HUES6 (cell line): ENCODE measurements at regions not wholly inside any gene's neighbourhood (a gene's known extent, or its start where the extent isn't known, plus 50 kb on each side); places are given as distances from the start of the nearest gene placed in this dataset.
"Not testable (repeated sequence)": the region's sequence is repeated elsewhere in the genome, so short reads cannot be mapped to it uniquely, and the experiment has no call there.

Experiments used
- H3K27ac ChIP-seq: 2 replicates; pipeline ENCODE4 v1.7.0; 2013; ENCODE audit warnings: low read depth, mild to moderate bottlenecking, low read length, inconsistent platforms
- H3K27me3 ChIP-seq: 2 replicates; pipeline ENCODE4 v1.6.1; 2013; ENCODE audit warnings: low read length; ENCODE audit not compliant: control insufficient read depth, insufficient read depth
- H3K36me3 ChIP-seq: 2 replicates; pipeline ENCODE4 v1.6.1; 2013; ENCODE audit warnings: low read length; ENCODE audit not compliant: control insufficient read depth, insufficient read depth
- H3K4me1 ChIP-seq: 2 replicates; pipeline ENCODE4 v1.6.1; 2013; ENCODE audit warnings: low read length; ENCODE audit not compliant: control insufficient read depth, insufficient read depth
- H3K4me3 ChIP-seq: 2 replicates; pipeline ENCODE4 v1.5.1; 2013; ENCODE audit warnings: low read depth, low read length
- H3K9ac ChIP-seq: one replicate; pipeline ENCODE4 v1.6.1; 2013; ENCODE audit warnings: mild to moderate bottlenecking, low read length
- H3K9me3 ChIP-seq: 2 replicates; pipeline ENCODE4 v1.6.1; 2013; ENCODE audit warnings: low read depth, low read length; ENCODE audit not compliant: control insufficient read depth, insufficient read depth

GRCh38 chr16:63652091-63652490 lies 1469.8 kb downstream of the CDH11 start:
- H3K4me3 ChIP-seq = no peak overlapping the region
- H3K4me1 ChIP-seq = no peaks in the 10 kb centered on the region; the same call in 1 of the 2 replicates
- H3K27ac ChIP-seq = no peak overlapping the region
- H3K9me3 ChIP-seq = no peaks in the 10 kb centered on the region
- H3K9ac ChIP-seq = no peak overlapping the region
- H3K27me3 ChIP-seq = no peaks in the 10 kb centered on the region
- H3K36me3 ChIP-seq = no peaks in the 10 kb centered on the region

GRCh38 chr16:63650550-63650949 lies 1471.3 kb downstream of the CDH11 start:
- no peaks in the 10 kb centered on the region for H3K9me3 ChIP-seq
- H3K4me3 ChIP-seq = no peak overlapping the region
- no peak overlapping the region for H3K27ac ChIP-seq
- H3K27me3 ChIP-seq = no peaks in the 10 kb centered on the region
- no peak overlapping the region for H3K9ac ChIP-seq
- H3K4me1 ChIP-seq = no peaks in the 10 kb centered on the region; the same call in 1 of the 2 replicates
- no peaks in the 10 kb centered on the region for H3K36me3 ChIP-seq

DNA sequence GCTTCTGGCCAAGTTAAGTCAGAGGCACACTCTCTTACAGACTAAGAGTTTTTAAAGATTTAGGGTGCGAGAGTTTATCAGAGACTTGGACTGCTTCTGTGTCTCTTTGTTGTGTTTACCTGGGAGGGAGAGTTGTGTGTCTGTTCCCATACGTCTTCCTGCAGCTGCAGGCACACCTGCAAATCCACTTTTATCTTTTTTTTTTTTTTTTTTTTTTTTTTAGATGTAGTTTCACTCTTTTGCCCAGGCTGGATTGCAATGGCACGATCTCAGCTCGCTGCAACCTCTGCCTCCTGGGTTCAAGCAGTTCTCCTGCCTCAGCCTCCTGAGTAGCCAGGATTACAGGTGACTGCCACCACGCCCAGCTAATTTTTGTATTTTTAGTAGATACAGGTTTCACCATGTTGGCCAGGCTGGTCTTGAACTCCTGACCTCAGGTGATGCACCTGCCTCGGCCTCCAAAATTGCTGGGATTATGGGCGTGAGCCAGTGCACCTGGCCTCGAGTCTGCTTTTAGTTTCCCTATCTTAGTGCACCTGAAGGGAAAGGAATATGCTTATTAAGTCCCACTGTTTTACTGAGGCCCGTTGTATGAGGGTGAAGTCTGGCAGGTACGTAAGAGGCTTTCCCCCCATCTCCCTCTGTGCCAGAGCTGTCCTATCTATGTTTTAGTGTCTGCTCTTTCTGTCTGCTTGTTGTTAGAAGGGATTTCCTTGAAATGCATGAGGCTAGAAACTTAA lies 1488.0 kb downstream of the CDH11 start:
- H3K9ac ChIP-seq, H3K27me3 ChIP-seq, H3K27ac ChIP-seq, H3K9me3 ChIP-seq, H3K36me3 ChIP-seq, H3K4me3 ChIP-seq, H3K4me1 ChIP-seq: not testable (repeated sequence)

- no peaks in the 10 kb centered on the region for H3K27me3 ChIP-seq
- no peaks in the 10 kb centered on the region; the same call in 1 of the 2 replicates for H3K4me1 ChIP-seq
- no peak overlapping the region for H3K9ac ChIP-seq
- H3K27ac ChIP-seq = no peak overlapping the region
- H3K9me3 ChIP-seq = no peaks in the 10 kb centered on the region
- H3K36me3 ChIP-seq = no peaks in the 10 kb centered on the region
- H3K4me3 ChIP-seq = no peak overlapping the region
These were observed 1492.6 kb downstream of the CDH11 start for GRCh38 chr16:63629272-63629671.

DNA sequence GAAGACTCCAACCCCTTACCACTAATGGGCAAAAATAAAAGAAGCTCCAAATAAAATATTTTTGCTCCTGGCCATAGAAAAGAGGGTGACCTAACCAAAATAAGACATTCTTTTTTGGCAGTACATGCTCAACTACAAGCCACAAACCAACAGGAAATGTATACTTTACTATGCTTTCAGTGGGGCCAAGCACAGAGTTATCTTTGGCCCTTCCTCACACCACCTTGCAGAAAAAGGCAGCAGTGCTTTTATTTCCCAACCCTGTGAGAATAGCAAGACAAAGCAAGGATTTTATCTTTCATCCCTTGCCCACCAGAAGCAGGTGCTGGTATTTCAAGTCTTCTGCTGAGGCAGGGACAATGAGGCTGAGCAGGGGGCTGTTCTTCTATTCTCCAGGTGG lies 1493.1 kb downstream of the CDH11 start:
- no peaks in the 10 kb centered on the region for H3K36me3 ChIP-seq
- H3K4me1 ChIP-seq = no peaks in the 10 kb centered on the region; the same call in 1 of the 2 replicates
- H3K27me3 ChIP-seq = no peaks in the 10 kb centered on the region
- H3K9me3 ChIP-seq = no peaks in the 10 kb centered on the region
- H3K9ac ChIP-seq = no peak overlapping the region
- no peak overlapping the region for H3K27ac ChIP-seq
- no peak overlapping the region for H3K4me3 ChIP-seq

DNA sequence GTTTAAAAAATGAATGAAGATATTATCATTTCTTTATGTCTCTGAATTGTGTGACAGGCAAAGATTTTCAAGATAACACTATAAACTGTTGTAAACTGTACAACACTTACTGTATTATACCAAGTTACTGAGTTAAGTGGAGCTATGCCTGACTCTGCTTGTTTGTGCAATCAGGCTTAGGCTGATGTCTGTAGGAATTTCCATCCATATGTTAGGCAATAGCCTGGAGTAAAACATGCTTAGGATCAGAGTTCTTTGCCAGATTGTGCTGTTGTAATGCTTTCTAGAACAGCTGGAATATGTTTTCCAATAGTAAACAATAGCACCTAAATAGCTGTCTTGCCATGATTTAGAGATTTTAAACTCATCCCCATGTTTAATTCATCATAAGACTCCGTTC lies 1496.7 kb downstream of the CDH11 start:
- H3K36me3 ChIP-seq = no peaks in the 10 kb centered on the region

DNA sequence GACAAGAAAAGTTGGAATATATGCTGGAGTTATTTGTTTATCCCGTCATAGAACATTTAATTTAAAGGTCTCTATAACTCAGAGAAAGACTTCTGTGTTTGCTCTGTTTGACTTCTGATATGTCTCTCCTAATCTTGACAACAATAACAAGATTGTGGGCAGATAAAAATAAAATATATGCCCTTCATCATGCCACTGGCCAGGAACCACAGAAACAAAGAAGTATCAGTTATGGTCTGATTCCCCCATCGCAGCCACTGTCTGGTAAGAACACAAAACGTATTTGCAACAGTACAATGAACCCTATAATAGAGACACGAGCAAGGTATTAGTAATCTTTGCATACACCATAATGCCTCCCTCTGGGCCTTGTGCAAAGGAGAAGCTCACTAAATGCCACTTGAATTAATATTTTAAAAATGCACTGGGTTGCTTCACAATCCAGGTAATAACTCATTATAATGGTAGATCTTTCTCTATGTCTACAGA lies 1498.3 kb downstream of the CDH11 start:
- Histone ChIP-seq H3K27me3 (no peaks in the 10 kb centered on the region), H3K36me3 (no peaks in the 10 kb centered on the region), H3K4me3 (no peak overlapping the region), H3K9me3 (no peaks in the 10 kb centered on the region), H3K9ac (no peak overlapping the region), H3K27ac (no peak overlapping the region), H3K4me1 (no peaks in the 10 kb centered on the region)

More for the DNA sequence above, 1496.7 kb downstream of the CDH11 start:
- Histone ChIP-seq H3K4me3 (no peak overlapping the region), H3K9me3 (no peaks in the 10 kb centered on the region), H3K27me3 (no peaks in the 10 kb centered on the region), H3K4me1 (no peaks in the 10 kb centered on the region; the same call in 1 of the 2 replicates), H3K27ac (no peak overlapping the region), H3K9ac (no peak overlapping the region)

- Histone ChIP-seq H3K4me1 (0 out of 2 replicates have a peak, but pooled peaks cover 3% of the 10 kb centered on the region), H3K36me3 (no peaks in the 10 kb centered on the region), H3K9ac (no peak overlapping the region), H3K4me3 (no peak overlapping the region), H3K27me3 (peaks cover 6% of the 10 kb centered on the region; the same call in 1 of the 2 replicates), H3K27ac (no peak overlapping the region), H3K9me3 (no peaks in the 10 kb centered on the region)
These were observed 1502.9 kb downstream of the CDH11 start for GRCh38 chr16:63618896-63619485.

DNA sequence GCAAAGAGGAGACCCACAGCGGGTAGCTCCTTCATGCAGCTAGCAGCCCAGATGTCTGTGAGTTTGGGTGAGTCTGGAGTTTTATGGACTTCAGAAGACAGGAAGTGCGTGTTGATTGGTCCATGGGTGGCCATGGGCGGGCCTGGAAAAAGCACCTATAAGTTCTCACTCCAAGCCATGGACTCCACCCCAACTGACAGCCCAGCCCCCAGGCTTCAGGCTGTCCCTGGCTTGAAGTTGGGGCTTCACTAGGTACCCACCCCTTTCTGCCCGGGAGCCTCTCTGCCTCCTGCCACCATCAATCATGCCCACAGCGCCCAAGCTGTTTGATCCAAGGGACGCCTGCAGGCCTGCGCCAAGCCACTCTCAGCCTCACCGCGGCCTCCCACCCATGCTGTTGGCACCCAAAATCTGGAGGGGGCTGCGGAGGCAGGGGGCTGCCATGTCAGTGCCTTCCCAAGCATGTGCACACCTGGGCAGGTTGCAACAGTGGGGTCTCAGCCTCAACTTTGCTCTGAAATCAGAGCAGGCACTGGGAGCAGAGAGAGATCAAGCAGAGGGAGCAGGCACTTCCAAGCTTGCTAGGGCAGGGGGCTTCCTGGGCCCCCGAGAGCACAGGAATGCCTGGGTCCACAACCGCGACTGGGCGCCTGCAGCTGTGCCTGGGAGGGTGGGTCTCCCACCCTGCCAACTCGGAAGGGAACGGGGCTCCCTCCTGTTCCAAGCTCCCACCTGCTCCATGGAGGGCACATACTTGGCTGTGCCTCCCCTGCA lies 1503.7 kb downstream of the CDH11 start:
- Histone ChIP-seq H3K36me3 (no peaks in the 10 kb centered on the region), H3K27me3 (peaks cover 6% of the 10 kb centered on the region; the same call in 1 of the 2 replicates), H3K4me3 (peak overlapping the region; percentile 75), H3K9me3 (no peaks in the 10 kb centered on the region), H3K9ac (no peak overlapping the region), H3K27ac (no peak overlapping the region), H3K4me1 (0 out of 2 replicates have a peak, but pooled peaks cover 3% of the 10 kb centered on the region)

GRCh38 chr16:63617047-63617989 lies 1504.5 kb downstream of the CDH11 start:
- Histone ChIP-seq H3K27ac (no peak overlapping the region), H3K4me3 (peak overlapping the region; percentile 75), H3K9me3 (no peaks in the 10 kb centered on the region)

More at GRCh38 chr16:63617047-63617989, 1504.5 kb downstream of the CDH11 start:
- no peak overlapping the region for H3K9ac ChIP-seq
- no peaks in the 10 kb centered on the region for H3K36me3 ChIP-seq
- peaks cover 6% of the 10 kb centered on the region; the same call in 1 of the 2 replicates for H3K27me3 ChIP-seq
- H3K4me1 ChIP-seq = peaks cover 8% of the 10 kb centered on the region; the same call in 1 of the 2 replicates
